Activated T-helper 1 cell treated with anti-CD3 and anti-CD28 coated beads, Interleukin-12 subunit alpha, Interleukin-12 subunit beta, Interleukin-2, Interleukin-4 antibody, amounts not matched to agents 30 ng/mL and 10 ng/mL and 1 ng/mL, durations not matched to agents 14 hours and 24 hours and 36 hours (primary cell): ENCODE measurements at regions not wholly inside any gene's neighbourhood (a gene's known extent, or its start where the extent isn't known, plus 50 kb on each side); places are given as distances from the start of the nearest gene placed in this dataset.
"Not testable (repeated sequence)": the region's sequence is repeated elsewhere in the genome, so short reads cannot be mapped to it uniquely, and the experiment has no call there.

ENCODE experiments used
- DNase-seq: peaks from one replicate; pipeline ENCODE4 v3.0.0; 2021; ENCODE audit warnings: low spot score
- H3K27ac Mint-ChIP-seq: one replicate; pipeline ENCODE4 v1.8.0; 2021; ENCODE audit warnings: mild to moderate bottlenecking, mixed read lengths
- H3K27me3 Mint-ChIP-seq: one replicate; pipeline ENCODE4 v1.8.0; 2022; ENCODE audit warnings: mild to moderate bottlenecking, moderate library complexity, mixed read lengths; ENCODE audit not compliant: insufficient read depth
- H3K36me3 Mint-ChIP-seq: one replicate; pipeline ENCODE4 v1.8.0; 2021; ENCODE audit warnings: low read depth, mixed read lengths
- H3K4me1 Mint-ChIP-seq: one replicate; pipeline ENCODE4 v1.8.0; 2021; ENCODE audit warnings: low read depth, mixed read lengths
- H3K4me3 Mint-ChIP-seq: one replicate; pipeline ENCODE4 v1.8.0; 2021; ENCODE audit warnings: mild to moderate bottlenecking, moderate library complexity, mixed read lengths
- H3K9me3 Mint-ChIP-seq: one replicate; pipeline ENCODE4 v1.8.0; 2021; ENCODE audit warnings: mixed read lengths
- intact Hi-C: fragments of 100-400 bp; cut with micrococcal nuclease; formaldehyde crosslinking; loops from one replicate; pipeline ENCODE4 v1.15.1; 2024

DNA sequence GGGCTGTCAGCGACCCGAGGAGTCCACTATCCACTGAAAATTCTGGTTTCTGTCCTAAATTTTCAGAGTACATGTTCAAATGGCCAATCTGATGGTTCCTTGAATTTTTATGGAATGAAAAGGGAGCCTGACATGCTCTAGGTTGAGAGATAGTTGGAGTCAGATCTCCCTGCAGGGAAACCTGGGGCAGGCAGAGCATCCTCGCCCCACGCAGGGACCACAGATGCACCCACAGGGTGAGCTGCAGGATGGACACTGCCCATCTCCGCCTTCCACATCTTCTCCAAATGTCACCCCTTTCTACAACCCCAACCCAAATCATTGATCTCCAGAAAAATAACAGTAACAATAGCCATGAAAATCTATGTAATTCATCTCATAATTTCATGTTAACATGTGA lies 114.2 kb upstream of the IGLL5 start:
- intact Hi-C loops = no loop called here
- Mint-ChIP-seq H3K36me3 (no peaks in the 10 kb centered on the region), H3K27ac (no peak overlapping the region), H3K9me3 (no peaks in the 10 kb centered on the region), H3K27me3 (peaks cover 9% of the 10 kb centered on the region), H3K4me3 (no peak overlapping the region), H3K4me1 (no peaks in the 10 kb centered on the region)
- no peak for DNase-seq

- DNase-seq = no peak
- Mint-ChIP-seq H3K27me3 (peaks cover 8% of the 10 kb centered on the region), H3K4me3 (no peak overlapping the region), H3K27ac (no peak overlapping the region), H3K9me3 (no peaks in the 10 kb centered on the region), H3K36me3 (no peaks in the 10 kb centered on the region), H3K4me1 (no peaks in the 10 kb centered on the region)
- intact Hi-C loops = no loop called here
These were observed 113.5 kb upstream of the IGLL5 start for GRCh38 chr22:22773979-22774604.

DNA sequence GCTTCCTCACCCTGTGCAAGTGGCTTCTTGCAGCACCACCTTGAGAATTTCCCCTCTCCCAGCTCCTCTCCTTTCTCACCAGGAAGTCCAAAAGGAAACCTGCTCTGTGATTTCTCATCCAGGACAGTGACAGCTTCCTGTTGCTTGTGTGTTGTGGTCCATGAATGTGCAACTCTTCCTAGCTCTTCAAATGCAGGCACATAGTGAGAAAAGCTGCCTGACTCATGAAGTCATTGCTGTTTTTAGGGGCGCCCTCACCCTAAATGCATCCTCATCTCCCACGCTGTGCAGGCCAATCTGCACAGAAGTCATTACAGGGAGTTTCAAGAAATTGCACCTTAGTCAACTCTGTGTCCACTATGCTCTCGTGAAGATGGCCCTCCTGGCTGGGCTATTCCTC lies 112.9 kb upstream of the IGLL5 start:
- H3K4me3 Mint-ChIP-seq, DNase-seq, H3K9me3 Mint-ChIP-seq, H3K4me1 Mint-ChIP-seq, H3K27me3 Mint-ChIP-seq, H3K27ac Mint-ChIP-seq, intact Hi-C loops, H3K36me3 Mint-ChIP-seq: not testable (repeated sequence)

- intact Hi-C loops = no loop called here
- H3K9me3 Mint-ChIP-seq = no peaks in the 10 kb centered on the region
- H3K4me1 Mint-ChIP-seq = no peaks in the 10 kb centered on the region
- H3K27ac Mint-ChIP-seq = no peak overlapping the region
- no peak overlapping the region for H3K4me3 Mint-ChIP-seq
- H3K27me3 Mint-ChIP-seq = peaks cover 2% of the 10 kb centered on the region
- H3K36me3 Mint-ChIP-seq = no peaks in the 10 kb centered on the region
- DNase-seq = no peak
These were observed 111.5 kb upstream of the IGLL5 start for GRCh38 chr22:22776121-22776520.

- Mint-ChIP-seq H3K27ac (no peak overlapping the region), H3K27me3 (peaks cover 5% of the 10 kb centered on the region), H3K4me3 (no peak overlapping the region), H3K9me3 (no peaks in the 10 kb centered on the region), H3K36me3 (no peaks in the 10 kb centered on the region), H3K4me1 (no peaks in the 10 kb centered on the region)
- no peak for DNase-seq
- intact Hi-C loops = no loop called here
These were observed 108.4 kb upstream of the IGLL5 start for GRCh38 chr22:22779213-22779612.

GRCh38 chr22:22783575-22783974 lies 104.0 kb upstream of the IGLL5 start:
- intact Hi-C loops = no loop called here
- Mint-ChIP-seq H3K4me3 (no peak overlapping the region), H3K27me3 (peaks cover 8% of the 10 kb centered on the region), H3K27ac (no peak overlapping the region), H3K4me1 (no peaks in the 10 kb centered on the region), H3K36me3 (no peaks in the 10 kb centered on the region), H3K9me3 (no peaks in the 10 kb centered on the region)
- DNase-seq = no peak

DNA sequence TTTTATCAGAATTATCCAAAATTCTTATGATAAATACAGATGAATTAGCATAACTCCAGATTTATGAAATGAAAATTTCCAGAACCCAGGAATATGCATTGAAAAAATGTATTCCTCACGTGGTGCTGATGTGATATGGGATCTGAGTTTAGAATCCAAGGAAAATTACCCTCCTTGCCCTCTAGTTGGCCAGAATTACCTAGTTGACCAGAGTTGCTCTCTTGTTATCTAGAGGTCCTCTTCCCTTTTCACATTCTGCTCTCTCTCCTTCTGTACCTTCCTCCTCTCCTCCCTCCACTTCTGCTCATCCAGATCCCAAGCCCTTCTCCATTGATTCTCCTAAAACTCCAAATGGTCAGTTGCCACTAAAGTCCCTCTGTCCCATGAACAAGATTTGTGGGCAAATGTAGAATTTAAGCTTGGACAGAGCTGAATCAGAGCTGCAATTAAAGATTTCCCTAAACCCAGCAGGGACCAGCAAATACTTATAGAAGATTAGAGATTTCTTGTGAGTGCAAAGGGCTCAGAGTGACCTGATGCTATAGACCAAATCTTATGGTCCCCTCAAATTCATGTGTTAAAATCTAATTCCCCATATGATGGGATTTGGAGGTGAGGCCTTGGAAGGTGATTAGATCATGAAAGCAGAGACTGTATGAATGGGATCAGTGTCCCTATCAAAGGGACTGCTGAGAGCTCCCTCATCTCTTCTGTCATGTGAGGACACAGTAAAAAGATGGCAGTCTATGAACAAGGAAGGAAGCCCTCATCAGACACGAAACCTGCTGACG lies 103.2 kb upstream of the IGLL5 start:
- intact Hi-C loops = no loop called here
- Mint-ChIP-seq H3K36me3 (no peaks in the 10 kb centered on the region), H3K9me3 (no peaks in the 10 kb centered on the region), H3K27ac (no peak overlapping the region), H3K4me3 (no peak overlapping the region), H3K27me3 (peaks cover 8% of the 10 kb centered on the region), H3K4me1 (no peaks in the 10 kb centered on the region)
- no peak for DNase-seq

DNA sequence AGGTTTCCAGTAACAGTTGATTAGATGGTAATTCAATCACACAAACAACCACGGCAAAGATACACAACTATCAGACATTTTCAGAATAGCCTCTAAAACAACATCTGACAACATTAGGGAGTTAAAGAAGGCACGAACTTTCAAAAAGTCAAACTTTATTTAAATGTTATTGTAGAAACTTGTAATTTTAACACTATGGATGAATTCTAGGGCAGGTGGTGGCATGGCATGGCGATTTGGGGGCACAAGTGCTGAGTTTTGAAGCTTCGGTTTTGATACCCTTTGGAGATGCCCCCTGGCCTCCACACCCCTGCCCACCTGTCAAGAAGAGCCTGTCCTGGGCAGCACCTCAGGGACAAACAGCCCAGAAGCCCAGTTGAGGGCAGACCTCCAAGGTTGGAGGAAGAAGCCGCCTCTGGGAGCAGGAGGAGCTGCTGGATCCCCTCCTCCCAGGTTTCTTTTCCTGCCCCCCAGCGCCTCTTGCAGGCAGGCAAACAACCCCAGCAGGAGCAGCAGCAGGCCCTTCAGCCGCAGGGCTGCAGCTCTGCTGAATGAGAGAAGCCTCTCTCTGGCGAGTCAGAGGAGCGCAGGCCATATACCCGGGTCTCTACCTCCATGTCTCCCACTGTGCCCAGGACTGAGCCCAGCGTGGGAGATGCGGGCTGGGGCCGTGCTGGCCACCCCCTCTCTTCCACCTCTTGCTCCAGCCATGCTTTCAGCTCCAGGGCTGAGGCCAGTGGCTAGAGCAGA lies 102.1 kb upstream of the IGLL5 start:
- Mint-ChIP-seq H3K9me3 (no peaks in the 10 kb centered on the region), H3K4me3 (no peak overlapping the region), H3K4me1 (no peaks in the 10 kb centered on the region), H3K36me3 (no peaks in the 10 kb centered on the region), H3K27me3 (peaks cover 8% of the 10 kb centered on the region), H3K27ac (no peak overlapping the region)
- intact Hi-C loops = no loop called here
- DNase-seq = no peak

DNA sequence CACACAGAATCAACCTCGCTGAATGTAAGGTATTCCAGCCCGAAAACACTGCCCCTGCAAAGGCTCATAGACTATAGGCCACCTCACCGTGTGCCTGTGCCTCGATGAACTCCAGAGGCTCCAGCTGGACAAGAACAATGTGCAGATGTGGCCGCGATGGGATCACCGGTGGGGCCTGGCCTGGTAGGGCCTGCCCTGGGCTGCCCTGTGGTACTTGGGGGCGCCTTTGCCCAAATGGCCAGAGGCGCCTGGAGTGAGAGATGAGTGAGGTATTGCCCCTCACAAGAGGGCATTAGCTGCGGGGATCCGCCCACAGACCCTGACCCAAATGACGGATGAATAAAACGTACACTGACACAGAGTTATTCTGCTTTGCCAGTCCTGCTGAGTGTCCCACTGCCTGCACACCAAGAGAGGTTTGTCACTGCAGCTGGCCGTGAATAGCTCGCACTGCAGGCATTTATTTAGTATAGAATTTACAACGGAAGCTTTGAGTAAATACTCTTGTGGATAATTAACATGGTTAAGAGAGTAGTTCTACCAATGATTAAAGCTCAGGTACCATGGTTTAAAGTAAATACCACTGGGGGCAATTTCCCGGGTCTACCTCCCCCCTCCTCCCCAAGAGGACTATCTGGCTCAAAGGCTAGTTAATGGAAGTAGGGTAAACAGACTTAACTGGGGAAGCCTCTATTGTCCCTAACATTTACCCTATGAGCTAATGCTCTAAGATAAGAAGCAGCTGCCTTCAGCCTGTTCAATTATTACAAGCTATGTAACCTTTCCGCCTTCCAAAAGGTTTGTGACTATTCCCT lies 101.1 kb upstream of the IGLL5 start:
- H3K27ac Mint-ChIP-seq = no peak overlapping the region
- H3K27me3 Mint-ChIP-seq = peaks cover 8% of the 10 kb centered on the region
- no peak for DNase-seq
- H3K4me3 Mint-ChIP-seq = no peak overlapping the region
- intact Hi-C loops = no loop called here
- H3K9me3 Mint-ChIP-seq = no peaks in the 10 kb centered on the region
- no peaks in the 10 kb centered on the region for H3K36me3 Mint-ChIP-seq
- H3K4me1 Mint-ChIP-seq = peaks cover 6% of the 10 kb centered on the region

DNA sequence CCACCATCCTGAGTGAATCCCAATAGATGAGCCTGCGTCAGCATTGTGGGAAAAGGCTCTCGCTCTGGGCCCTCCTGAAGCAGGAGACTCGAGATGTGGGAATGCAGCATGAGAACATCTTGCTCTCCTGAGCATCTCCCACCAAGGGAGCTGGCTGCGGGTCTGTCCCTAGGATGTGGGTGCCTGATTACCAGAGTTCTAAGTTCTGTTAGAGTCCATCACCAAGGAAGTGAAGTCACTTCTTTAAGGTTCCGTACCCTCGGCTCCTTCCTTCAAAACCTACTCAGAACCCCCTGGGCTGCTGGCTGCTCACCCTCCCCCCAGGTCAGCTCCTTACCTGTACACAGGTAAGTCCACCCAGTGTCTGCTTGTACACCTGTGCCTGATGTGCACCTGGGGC lies 100.5 kb upstream of the IGLL5 start:
- Mint-ChIP-seq H3K27me3 (peaks cover 10% of the 10 kb centered on the region), H3K4me1 (peaks cover 6% of the 10 kb centered on the region), H3K27ac (no peak overlapping the region), H3K4me3 (no peak overlapping the region), H3K9me3 (no peaks in the 10 kb centered on the region), H3K36me3 (no peaks in the 10 kb centered on the region)
- intact Hi-C loops = no loop called here
- DNase-seq = no peak

DNA sequence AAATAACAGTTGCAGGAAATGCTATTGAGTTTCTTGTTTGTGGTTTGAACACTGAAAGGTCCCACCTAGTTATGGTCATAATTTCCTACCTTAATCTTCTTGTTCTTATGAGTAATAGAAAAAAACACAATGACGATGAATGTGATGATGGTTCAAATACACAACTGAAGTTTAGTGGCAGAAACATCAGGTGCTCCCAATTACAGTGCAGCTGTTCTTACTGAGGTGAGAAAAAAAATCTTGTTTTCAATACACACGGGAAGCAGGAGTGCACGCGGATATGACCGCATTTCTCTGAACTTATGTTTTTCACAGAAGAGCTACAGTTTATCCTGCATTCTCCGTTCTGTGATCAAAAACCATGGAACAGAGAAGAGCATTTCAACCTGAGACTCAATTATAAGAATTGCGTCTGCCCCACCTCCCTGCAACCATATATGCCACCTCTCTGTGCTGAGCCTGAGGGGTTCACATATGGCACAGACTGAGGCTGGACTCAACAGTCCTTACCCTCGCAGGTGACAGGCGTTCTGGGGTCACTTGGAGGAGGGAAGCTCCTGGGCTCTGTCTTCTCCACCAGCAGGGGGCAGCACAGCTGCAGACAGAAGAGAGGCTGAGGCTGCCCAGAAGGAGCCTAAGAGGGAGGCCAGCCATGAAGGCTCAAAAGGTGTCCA lies 99.7 kb upstream of the IGLL5 start:
- H3K4me1 Mint-ChIP-seq = peaks cover 6% of the 10 kb centered on the region
- no peak overlapping the region for H3K27ac Mint-ChIP-seq
- intact Hi-C loops = loop anchor here (1.0 to 2.0 kb wide), 2 partner anchors 95 to 168 kb away; no protein-coding TSS in a partner anchor

GRCh38 chr22:22788460-22789037 lies 99.1 kb upstream of the IGLL5 start:
- no peaks in the 10 kb centered on the region for H3K9me3 Mint-ChIP-seq
- peaks cover 8% of the 10 kb centered on the region for H3K27me3 Mint-ChIP-seq
- no peak for DNase-seq
- H3K4me3 Mint-ChIP-seq = no peak overlapping the region
- no peak overlapping the region for H3K27ac Mint-ChIP-seq
- no peaks in the 10 kb centered on the region for H3K36me3 Mint-ChIP-seq
- H3K4me1 Mint-ChIP-seq = peaks cover 6% of the 10 kb centered on the region
- intact Hi-C loops = loop anchor here (1.0 to 2.0 kb wide), 2 partner anchors 94 to 168 kb away; no protein-coding TSS in a partner anchor

More for the DNA sequence above, 99.7 kb upstream of the IGLL5 start:
- H3K4me3 Mint-ChIP-seq = no peak overlapping the region
- no peaks in the 10 kb centered on the region for H3K36me3 Mint-ChIP-seq
- peak; percentile 55 for DNase-seq
- H3K9me3 Mint-ChIP-seq = no peaks in the 10 kb centered on the region
- peaks cover 10% of the 10 kb centered on the region for H3K27me3 Mint-ChIP-seq
